ENCODE measurements at regions not wholly inside any gene's neighbourhood (a gene's known extent, or its start where the extent isn't known, plus 50 kb on each side); places are given as distances from the start of the nearest gene placed in this dataset.

DNA sequence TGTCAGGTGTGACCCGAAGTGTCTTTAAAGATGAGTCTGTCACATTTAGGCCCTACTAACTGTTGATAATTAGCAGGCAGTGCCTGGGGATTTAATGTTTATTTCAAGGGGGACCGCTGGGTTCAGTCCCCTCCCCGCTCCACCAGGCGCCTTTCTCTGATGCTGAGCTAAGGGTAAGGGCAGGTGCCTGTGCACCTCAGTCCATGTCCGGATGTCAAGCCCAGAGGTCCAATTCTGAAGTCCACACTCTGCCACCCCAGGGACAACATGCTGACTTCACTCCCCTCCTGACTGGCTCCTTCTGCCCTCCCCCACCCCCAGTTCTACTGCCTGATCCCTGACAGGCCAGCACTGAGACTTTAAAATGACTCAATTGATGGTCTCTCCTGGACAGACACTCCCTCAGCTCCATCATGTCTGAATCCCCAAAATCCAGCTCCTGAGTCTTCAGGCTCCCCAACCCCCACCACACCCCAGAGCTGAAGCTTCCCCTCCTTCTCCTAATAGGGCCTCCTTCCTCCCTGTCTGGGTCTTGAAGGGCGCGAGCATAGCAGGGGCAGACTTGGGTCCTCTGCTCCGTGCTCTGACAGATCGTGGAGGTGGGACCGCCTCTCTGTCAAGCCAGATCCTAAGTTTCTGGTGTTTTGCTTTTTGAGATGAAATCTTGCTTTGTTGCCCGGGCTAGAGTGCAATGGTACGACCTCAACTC is 49.8 kb upstream of the ANO1 start:
- no peak for ATAC-seq
- no peak for TF ChIP-seq DPF2 (IDR thresholded peaks at IDR 0.05)
- TF ChIP-seq POU2F2 (IDR thresholded peaks at IDR 0.05; ENCODE audit: borderline replicate concordance, low read depth, low read length) = no peak
- TF ChIP-seq MAX (IDR thresholded peaks at IDR 0.05; ENCODE audit: low read depth, low read length) = no peak
- no peak for TF ChIP-seq ZNF384 (IDR thresholded peaks at IDR 0.05; ENCODE audit: borderline replicate concordance, low read depth, low read length)
- TF ChIP-seq SIX5 (IDR thresholded peaks at IDR 0.05; ENCODE audit: low read depth, low read length, severe bottlenecking) = no peak
- TF ChIP-seq KAT2A (conservative IDR thresholded peaks at IDR 0.05; ENCODE audit: control insufficient read depth, low read depth, low read length) = no peak
- no peak for TF ChIP-seq CEBPZ (IDR thresholded peaks at IDR 0.05; ENCODE audit: low read depth, low read length)
- TF ChIP-seq WRNIP1 (IDR thresholded peaks at IDR 0.05; ENCODE audit: borderline replicate concordance, low read depth, low read length) = no peak
- TF ChIP-seq ATF2 (IDR thresholded peaks at IDR 0.05; ENCODE audit: low read length) = no peak
- TF ChIP-seq RBBP5 (conservative IDR thresholded peaks at IDR 0.05) = no peak
- no peak for TF ChIP-seq TCF12 (IDR thresholded peaks at IDR 0.05; ENCODE audit: low read depth, low read length)
- no peak for TF ChIP-seq SPI1 (IDR thresholded peaks at IDR 0.05; ENCODE audit: borderline replicate concordance, insufficient read depth, low read depth, low read length)
- no peak for TF ChIP-seq EGR1 (IDR thresholded peaks at IDR 0.05; ENCODE audit: borderline replicate concordance in 1 of 2, low read depth in 2 of 2, low read length in 2 of 2)
- TF ChIP-seq TARDBP (IDR thresholded peaks at IDR 0.05; ENCODE audit: borderline replicate concordance) = no peak
- no peak for TF ChIP-seq FOS (IDR thresholded peaks at IDR 0.05; ENCODE audit: borderline replicate concordance, extremely low read depth, insufficient read length)
- TF ChIP-seq RAD21 (IDR thresholded peaks at IDR 0.05; ENCODE audit: insufficient read depth, low read depth, low read length) = no peak
- no peak for TF ChIP-seq E2F8 (IDR thresholded peaks at IDR 0.05; ENCODE audit: low read depth, partially characterized antibody)

More for the DNA sequence above, 49.8 kb upstream of the ANO1 start:
- no peak overlapping the region for H3K4me3 ChIP-seq
- H2AFZ ChIP-seq (ENCODE audit: control insufficient read depth, low read depth, low read length) = no peak overlapping the region
- intact Hi-C loops (cut with micrococcal nuclease; ENCODE audit: unreplicated experiment) = no loop called here
- DNase-seq (ENCODE audit: low read depth, low spot score) = no peak
- no peak overlapping the region for H3K4me2 ChIP-seq (ENCODE audit: control insufficient read depth, insufficient read depth)
- ChIA-PET CTCF (no interaction called here), RAD21 (ENCODE audit: unreplicated experiment) (no interaction called here), SMC1A (ENCODE audit: uncharacterized antibody, unreplicated experiment) (interaction anchor here (1.0 to 1.5 kb wide), 2 partner anchors 17 to 26 kb away, joined by 3 read pairs; no protein-coding TSS in a partner anchor), POLR2A (no interaction called here)
- no peaks in the 10 kb centered on the region for H3K4me1 ChIP-seq (ENCODE audit: control insufficient read depth, insufficient read depth, low read length)
- no peaks in the 10 kb centered on the region for H4K20me1 ChIP-seq (ENCODE audit: control insufficient read depth, insufficient read depth)
- no TSS peak for BruUV-seq (replicated peaks)
- no peaks in the 10 kb centered on the region for H3K9me3 ChIP-seq (replicated peaks; ENCODE audit: control insufficient read depth, insufficient read depth, low read length)
- no peaks in the 10 kb centered on the region for H3K79me2 ChIP-seq (ENCODE audit: control insufficient read depth, insufficient read depth, low read length)
- in situ Hi-C loops (cut with MboI) = no loop called here
- 30% methylated on average over 12 of the region's 12 CpGs for WGBS (ENCODE audit: insufficient coverage, insufficient replicate concordance, low lambda C conversion rate, missing lambda C conversion rate)
- no peak overlapping the region for H3K9ac ChIP-seq (ENCODE audit: control insufficient read depth, insufficient read depth, low read length)
- no peaks in the 10 kb centered on the region for H3K36me3 ChIP-seq (ENCODE audit: control insufficient read depth in 2 of 2, insufficient read depth in 2 of 2, low read length in 1 of 2)
- no peak for FAIRE-seq
- H3K27me3 ChIP-seq (replicated peaks in 1 of 2; ENCODE audit: control insufficient read depth in 2 of 2, insufficient read depth in 2 of 2, low read length in 1 of 2) = no peaks in the 10 kb centered on the region; a peak in 2 of 4 replicates
- no peak overlapping the region for H3K27ac ChIP-seq (ENCODE audit: control insufficient read depth, insufficient read depth)

Measured in GM12878 (cell line).